ENCODE measurements at regions not wholly inside any gene's neighbourhood (a gene's known extent, or its start where the extent isn't known, plus 50 kb on each side); places are given as distances from the start of the nearest gene placed in this dataset.
"Not testable (repeated sequence)": the region's sequence is repeated elsewhere in the genome, so short reads cannot be mapped to it uniquely, and the experiment has no call there.

GRCh38 chr10:118810796-118811505 lies 56.2 kb upstream of the CACUL1 start:
- no peak for ATAC-seq (ENCODE audit: low read depth)

GRCh38 chr10:118811675-118812392 lies 57.1 kb upstream of the CACUL1 start:
- ATAC-seq (ENCODE audit: low read depth) (no peak), DNase-seq (ENCODE audit: low spot score) (no peak)
- no peak overlapping the region for H3K27ac ChIP-seq (ENCODE audit: poor library complexity, severe bottlenecking)
- no peak for TF ChIP-seq CTCF (IDR thresholded peaks at IDR 0.05; ENCODE audit: poor library complexity, severe bottlenecking)
- no peak overlapping the region for H3K4me3 ChIP-seq (ENCODE audit: severe bottlenecking)
- H3K9me3 ChIP-seq (ENCODE audit: severe bottlenecking): no peaks in the 10 kb centered on the region
- H3K4me1 ChIP-seq (ENCODE audit: insufficient read depth, poor library complexity, severe bottlenecking): no peaks in the 10 kb centered on the region
- no peaks in the 10 kb centered on the region for H3K27me3 ChIP-seq (ENCODE audit: insufficient read depth, poor library complexity, severe bottlenecking)
- H3K36me3 ChIP-seq (ENCODE audit: low read depth): no peaks in the 10 kb centered on the region

More at GRCh38 chr10:118810796-118811505, 56.2 kb upstream of the CACUL1 start:
- no peaks in the 10 kb centered on the region for H3K27me3 ChIP-seq (ENCODE audit: insufficient read depth, poor library complexity, severe bottlenecking)
- H3K9me3 ChIP-seq (ENCODE audit: severe bottlenecking): no peaks in the 10 kb centered on the region
- H3K27ac ChIP-seq (ENCODE audit: poor library complexity, severe bottlenecking): no peak overlapping the region
- H3K4me3 ChIP-seq (ENCODE audit: severe bottlenecking): no peak overlapping the region
- no peak for TF ChIP-seq CTCF (IDR thresholded peaks at IDR 0.05; ENCODE audit: poor library complexity, severe bottlenecking)
- no peaks in the 10 kb centered on the region for H3K4me1 ChIP-seq (ENCODE audit: insufficient read depth, poor library complexity, severe bottlenecking)
- no peaks in the 10 kb centered on the region for H3K36me3 ChIP-seq (ENCODE audit: low read depth)
- DNase-seq (ENCODE audit: low spot score): no peak

- H3K27me3 ChIP-seq (ENCODE audit: insufficient read depth, poor library complexity, severe bottlenecking): no peaks in the 10 kb centered on the region
- H3K4me1 ChIP-seq (ENCODE audit: insufficient read depth, poor library complexity, severe bottlenecking): no peaks in the 10 kb centered on the region
- H3K9me3 ChIP-seq (ENCODE audit: severe bottlenecking): no peaks in the 10 kb centered on the region
- no peak overlapping the region for H3K27ac ChIP-seq (ENCODE audit: poor library complexity, severe bottlenecking)
- H3K4me3 ChIP-seq (ENCODE audit: severe bottlenecking): no peak overlapping the region
- TF ChIP-seq CTCF (IDR thresholded peaks at IDR 0.05; ENCODE audit: poor library complexity, severe bottlenecking): no peak
- no peaks in the 10 kb centered on the region for H3K36me3 ChIP-seq (ENCODE audit: low read depth)
- DNase-seq (ENCODE audit: low spot score) (no peak), ATAC-seq (ENCODE audit: low read depth) (no peak)
Measured at GRCh38 chr10:118812393-118812740, 57.6 kb upstream of the CACUL1 start.

- not testable (repeated sequence) for H3K4me3 ChIP-seq (ENCODE audit: severe bottlenecking); DNase-seq (ENCODE audit: low spot score); H3K27ac ChIP-seq (ENCODE audit: poor library complexity, severe bottlenecking); ATAC-seq (ENCODE audit: low read depth); H3K4me1 ChIP-seq (ENCODE audit: insufficient read depth, poor library complexity, severe bottlenecking); H3K36me3 ChIP-seq (ENCODE audit: low read depth); H3K9me3 ChIP-seq (ENCODE audit: severe bottlenecking); H3K27me3 ChIP-seq (ENCODE audit: insufficient read depth, poor library complexity, severe bottlenecking)
Measured at GRCh38 chr10:118813001-118813400, 58.2 kb upstream of the CACUL1 start.

- Histone ChIP-seq H3K27me3 (ENCODE audit: insufficient read depth, poor library complexity, severe bottlenecking) (no peaks in the 10 kb centered on the region), H3K27ac (ENCODE audit: poor library complexity, severe bottlenecking) (no peak overlapping the region), H3K9me3 (ENCODE audit: severe bottlenecking) (no peaks in the 10 kb centered on the region), H3K36me3 (ENCODE audit: low read depth) (no peaks in the 10 kb centered on the region), H3K4me1 (ENCODE audit: insufficient read depth, poor library complexity, severe bottlenecking) (no peaks in the 10 kb centered on the region), H3K4me3 (ENCODE audit: severe bottlenecking) (no peak overlapping the region)
- ATAC-seq (ENCODE audit: low read depth) (no peak), DNase-seq (ENCODE audit: low spot score) (no peak)
- no peak for TF ChIP-seq CTCF (IDR thresholded peaks at IDR 0.05; ENCODE audit: poor library complexity, severe bottlenecking)
Measured at GRCh38 chr10:118816471-118817168, 61.9 kb upstream of the CACUL1 start.

Measured in RWPE2 (cell line).